Activated CD4-positive, alpha-beta T cell treated with anti-CD3 and anti-CD28 coated beads, Interleukin-2, amount 10 ng/mL, durations not matched to agents 7 days and 5 days (primary cell): ENCODE measurements at regions not wholly inside any gene's neighbourhood (a gene's known extent, or its start where the extent isn't known, plus 50 kb on each side); places are given as distances from the start of the nearest gene placed in this dataset.

Experiments used
- CTCF ChIA-PET: fragments of 350-600 bp; sonication (Branson Sonifier 250); formaldehyde crosslinking; loops from one replicate; lab custom pipeline; 2021; ENCODE audit warnings: antibody characterized with exemption; lab: Charles Lee
- POLR2A ChIA-PET: fragments of 350-600 bp; sonication (Branson Sonifier 250); formaldehyde crosslinking; loops from one replicate; lab custom pipeline; 2021; ENCODE audit warnings: antibody characterized with exemption; lab: Charles Lee
- DNase-seq: peaks from one replicate; pipeline ENCODE4 v3.0.0-alpha.2; 2020
- H3K27ac Mint-ChIP-seq: one replicate; pipeline ENCODE4 v1.8.0; 2021; ENCODE audit warnings: mild to moderate bottlenecking, moderate library complexity, mixed read lengths
- H3K27me3 Mint-ChIP-seq: one replicate; pipeline ENCODE4 v1.8.0; 2021; ENCODE audit warnings: mixed read lengths
- H3K36me3 Mint-ChIP-seq: one replicate; pipeline ENCODE4 v1.8.0; 2021; ENCODE audit warnings: low read depth, mixed read lengths
- H3K4me1 Mint-ChIP-seq: one replicate; pipeline ENCODE4 v1.8.0; 2021; ENCODE audit warnings: mixed read lengths
- H3K4me3 Mint-ChIP-seq: one replicate; pipeline ENCODE4 v1.8.0; 2021; ENCODE audit warnings: mild to moderate bottlenecking, moderate library complexity, mixed read lengths
- H3K9me3 Mint-ChIP-seq: one replicate; pipeline ENCODE4 v1.8.0; 2021; ENCODE audit warnings: mixed read lengths

DNA sequence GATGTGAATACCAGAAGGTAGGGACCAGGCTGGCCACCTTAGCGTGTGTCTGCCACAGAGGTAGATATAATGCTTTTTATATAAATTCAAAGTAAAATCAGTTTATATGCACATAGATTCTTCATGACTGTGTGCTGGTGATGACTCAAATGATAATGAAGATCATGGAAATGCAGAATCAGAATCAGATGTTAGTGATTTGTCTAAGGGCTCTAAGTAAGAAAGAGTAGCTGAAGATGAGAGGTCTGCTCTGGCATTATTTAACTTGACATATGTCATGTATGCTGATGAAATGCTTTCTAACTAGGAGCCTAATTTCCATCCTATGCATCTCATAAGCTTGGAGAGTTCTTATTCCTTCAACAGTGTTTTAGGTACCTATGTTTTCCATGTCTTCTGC lies 50.3 kb upstream of the DPH6 start:
- Mint-ChIP-seq H3K4me1 (no peaks in the 10 kb centered on the region), H3K9me3 (no peaks in the 10 kb centered on the region), H3K27ac (no peak overlapping the region), H3K27me3 (peaks cover 5% of the 10 kb centered on the region), H3K36me3 (no peaks in the 10 kb centered on the region), H3K4me3 (no peak overlapping the region)
- CTCF ChIA-PET: no interaction called here
- POLR2A ChIA-PET: no interaction called here
- DNase-seq: no peak

DNA sequence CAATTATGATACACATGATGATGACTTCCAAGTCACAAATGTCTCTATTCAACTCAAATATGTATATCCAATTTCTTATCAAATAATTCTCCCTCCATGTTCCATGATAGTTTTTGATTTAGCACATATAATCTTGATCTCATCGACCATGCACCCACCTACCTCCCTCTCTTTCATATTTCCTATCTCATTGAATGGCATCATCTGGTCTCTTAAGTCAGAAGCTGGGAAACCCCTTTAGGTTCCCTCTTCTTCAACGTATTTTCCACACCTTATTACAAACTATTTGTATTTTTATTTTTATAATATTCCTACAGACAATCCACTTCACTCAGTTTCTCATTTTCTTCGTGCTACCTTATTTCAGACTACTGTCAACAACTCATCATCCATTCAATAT lies 56.9 kb upstream of the DPH6 start:
- no peaks in the 10 kb centered on the region for H3K36me3 Mint-ChIP-seq
- POLR2A ChIA-PET: no interaction called here
- H3K4me1 Mint-ChIP-seq: no peaks in the 10 kb centered on the region

GRCh38 chr15:35603301-35603700 lies 57.3 kb upstream of the DPH6 start:
- ChIA-PET CTCF (no interaction called here), POLR2A (no interaction called here)
- Mint-ChIP-seq H3K4me3 (no peak overlapping the region), H3K9me3 (no peaks in the 10 kb centered on the region), H3K27me3 (no peaks in the 10 kb centered on the region), H3K36me3 (no peaks in the 10 kb centered on the region), H3K4me1 (no peaks in the 10 kb centered on the region), H3K27ac (no peak overlapping the region)
- DNase-seq: no peak

More for the DNA sequence above, 56.9 kb upstream of the DPH6 start:
- Mint-ChIP-seq H3K27me3 (no peaks in the 10 kb centered on the region), H3K9me3 (no peaks in the 10 kb centered on the region), H3K27ac (no peak overlapping the region), H3K4me3 (no peak overlapping the region)
- DNase-seq: no peak
- CTCF ChIA-PET: no interaction called here

DNA sequence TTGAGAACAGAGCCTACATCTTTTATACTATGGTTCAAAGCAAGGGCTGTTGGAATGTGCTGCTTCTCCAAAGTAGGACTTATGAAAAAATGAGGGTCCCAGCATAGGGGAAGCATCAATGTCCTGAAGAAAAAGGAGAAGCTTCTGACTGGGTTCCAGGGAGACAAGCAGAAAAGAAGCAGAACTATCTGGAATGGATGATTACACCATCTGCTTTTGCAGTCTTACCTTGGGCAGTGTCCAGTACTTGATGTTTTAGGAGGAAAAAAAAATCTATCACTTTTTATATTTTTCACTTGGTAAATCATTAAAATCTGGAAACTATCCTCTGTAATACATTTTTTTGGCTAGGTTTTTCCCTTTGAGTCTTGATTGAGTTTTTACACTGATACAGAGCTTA lies 57.9 kb upstream of the DPH6 start:
- CTCF ChIA-PET: no interaction called here
- no peak overlapping the region for H3K27ac Mint-ChIP-seq
- H3K4me3 Mint-ChIP-seq: no peak overlapping the region
- H3K9me3 Mint-ChIP-seq: no peaks in the 10 kb centered on the region
- no peaks in the 10 kb centered on the region for H3K27me3 Mint-ChIP-seq
- POLR2A ChIA-PET: no interaction called here
- no peaks in the 10 kb centered on the region for H3K4me1 Mint-ChIP-seq
- no peak for DNase-seq
- H3K36me3 Mint-ChIP-seq: no peaks in the 10 kb centered on the region

- CTCF ChIA-PET: interaction anchor here (0.7 kb wide), 1 partner anchor 12 kb away, joined by 3 read pairs; no protein-coding TSS in a partner anchor
- no peak for DNase-seq
- Mint-ChIP-seq H3K27ac (no peak overlapping the region), H3K4me1 (no peaks in the 10 kb centered on the region), H3K9me3 (no peaks in the 10 kb centered on the region), H3K27me3 (no peaks in the 10 kb centered on the region), H3K4me3 (no peak overlapping the region), H3K36me3 (no peaks in the 10 kb centered on the region)
- POLR2A ChIA-PET: no interaction called here
Observed at GRCh38 chr15:35605764-35606449, 59.9 kb upstream of the DPH6 start.

GRCh38 chr15:35606450-35606779 lies 60.5 kb upstream of the DPH6 start:
- Mint-ChIP-seq H3K27ac (no peak overlapping the region), H3K4me1 (no peaks in the 10 kb centered on the region), H3K27me3 (peaks cover 2% of the 10 kb centered on the region), H3K9me3 (no peaks in the 10 kb centered on the region), H3K36me3 (no peaks in the 10 kb centered on the region), H3K4me3 (no peak overlapping the region)
- DNase-seq: no peak
- POLR2A ChIA-PET: no interaction called here
- CTCF ChIA-PET: no interaction called here

DNA sequence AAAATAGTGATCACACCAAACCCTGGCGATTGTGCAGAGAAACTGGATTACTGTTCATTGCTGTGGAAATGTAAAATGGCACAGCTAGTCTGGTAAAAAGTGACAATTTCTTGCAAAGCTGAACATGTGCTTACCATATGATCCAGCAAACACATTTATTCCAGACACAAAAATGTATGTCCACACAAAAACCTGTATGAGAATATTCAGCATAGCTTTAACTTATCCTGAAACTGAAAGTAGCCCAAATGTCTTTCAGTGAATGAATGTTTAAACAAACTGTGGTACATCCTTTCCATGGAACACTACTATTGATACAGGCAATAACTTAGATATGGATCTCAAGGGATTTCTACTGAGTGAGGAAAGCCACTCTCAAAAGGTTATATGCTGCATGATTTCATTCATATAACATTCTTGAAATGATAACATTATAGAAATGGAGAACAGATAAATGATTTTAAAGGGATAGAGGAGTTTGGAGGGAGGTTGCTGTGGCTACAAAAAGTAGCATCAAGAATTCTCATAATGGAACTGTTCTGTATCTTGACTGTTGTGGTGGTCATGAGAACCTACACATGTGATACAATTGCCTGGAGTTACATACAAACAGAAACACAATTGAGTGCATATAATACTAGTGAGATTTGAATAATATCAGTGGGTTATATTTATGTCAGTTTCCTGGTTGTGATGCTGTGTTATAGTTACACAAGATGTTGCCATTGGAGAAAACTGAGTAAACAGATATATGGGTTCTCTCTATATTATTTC lies 70.7 kb upstream of the DPH6 start:
- Mint-ChIP-seq H3K4me3 (no peak overlapping the region), H3K4me1 (no peaks in the 10 kb centered on the region), H3K36me3 (no peaks in the 10 kb centered on the region), H3K9me3 (no peaks in the 10 kb centered on the region), H3K27ac (no peak overlapping the region), H3K27me3 (peaks cover 2% of the 10 kb centered on the region)
- ChIA-PET POLR2A (no interaction called here), CTCF (no interaction called here)
- no peak for DNase-seq

GRCh38 chr15:35618260-35619188 lies 72.6 kb upstream of the DPH6 start:
- POLR2A ChIA-PET: no interaction called here
- H3K4me3 Mint-ChIP-seq: no peak overlapping the region
- H3K27me3 Mint-ChIP-seq: peaks cover 2% of the 10 kb centered on the region
- no peaks in the 10 kb centered on the region for H3K4me1 Mint-ChIP-seq
- no peaks in the 10 kb centered on the region for H3K9me3 Mint-ChIP-seq
- H3K36me3 Mint-ChIP-seq: no peaks in the 10 kb centered on the region
- CTCF ChIA-PET: no interaction called here
- no peak overlapping the region for H3K27ac Mint-ChIP-seq
- no peak for DNase-seq

GRCh38 chr15:35622641-35623340 lies 76.8 kb upstream of the DPH6 start:
- no peaks in the 10 kb centered on the region for H3K4me1 Mint-ChIP-seq
- H3K9me3 Mint-ChIP-seq: no peaks in the 10 kb centered on the region
- H3K27ac Mint-ChIP-seq: no peak overlapping the region
- ChIA-PET CTCF (interaction anchor here (0.6 kb wide), 1 partner anchor 116 kb away, joined by 3 read pairs; no protein-coding TSS in a partner anchor), POLR2A (no interaction called here)
- no peaks in the 10 kb centered on the region for H3K36me3 Mint-ChIP-seq
- peaks cover 2% of the 10 kb centered on the region for H3K27me3 Mint-ChIP-seq
- no peak for DNase-seq
- no peak overlapping the region for H3K4me3 Mint-ChIP-seq

GRCh38 chr15:35624881-35625280 lies 78.9 kb upstream of the DPH6 start:
- no peaks in the 10 kb centered on the region for H3K9me3 Mint-ChIP-seq
- no peak for DNase-seq
- no peak overlapping the region for H3K4me3 Mint-ChIP-seq
- POLR2A ChIA-PET: no interaction called here
- CTCF ChIA-PET: no interaction called here
- peaks cover 7% of the 10 kb centered on the region for H3K27me3 Mint-ChIP-seq
- H3K27ac Mint-ChIP-seq: no peak overlapping the region
- H3K4me1 Mint-ChIP-seq: no peaks in the 10 kb centered on the region
- H3K36me3 Mint-ChIP-seq: no peaks in the 10 kb centered on the region

DNA sequence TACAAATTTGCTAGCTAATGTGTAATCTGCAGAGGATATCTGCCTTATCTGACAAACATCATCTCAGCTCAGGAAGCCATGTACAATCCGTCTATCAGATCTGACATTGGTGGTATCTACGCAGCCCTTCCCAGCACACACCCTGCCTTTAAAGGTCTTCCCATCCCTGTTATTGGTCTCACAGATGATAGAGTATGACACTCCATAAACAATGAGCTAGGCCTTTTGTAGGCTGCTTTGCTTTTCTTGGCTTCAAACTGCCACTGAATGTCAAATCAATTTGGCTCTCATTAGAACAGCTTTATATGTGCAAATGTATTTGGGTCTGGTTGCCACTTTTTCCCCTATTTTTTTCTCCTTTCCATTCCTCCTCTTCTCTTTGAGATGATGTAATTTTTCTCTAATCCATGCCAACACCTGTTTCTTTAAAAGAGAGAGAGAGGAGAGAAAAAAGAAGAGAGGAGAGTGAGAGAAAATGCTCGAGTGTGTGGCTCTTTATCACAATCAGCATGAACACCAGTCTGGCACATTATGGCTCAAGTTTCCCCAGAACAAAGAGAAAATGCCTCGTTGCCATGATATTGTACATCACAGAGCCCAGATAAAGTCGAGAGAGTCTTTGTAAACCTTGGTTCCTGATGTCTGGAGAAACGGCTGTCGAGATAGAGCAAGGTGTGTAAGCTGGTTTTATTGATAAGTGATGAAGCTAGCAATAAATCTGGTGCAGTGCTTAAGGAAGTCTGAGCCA lies 80.8 kb upstream of the DPH6 start:
- DNase-seq: no peak
- Mint-ChIP-seq H3K4me3 (no peak overlapping the region), H3K36me3 (no peaks in the 10 kb centered on the region), H3K9me3 (no peaks in the 10 kb centered on the region), H3K27ac (no peak overlapping the region), H3K4me1 (no peaks in the 10 kb centered on the region), H3K27me3 (peaks cover 4% of the 10 kb centered on the region)
- ChIA-PET POLR2A (interaction anchor here (0.5 kb wide), 1 partner anchor 71 kb away, joined by 3 read pairs; no protein-coding TSS in a partner anchor), CTCF (no interaction called here)

DNA sequence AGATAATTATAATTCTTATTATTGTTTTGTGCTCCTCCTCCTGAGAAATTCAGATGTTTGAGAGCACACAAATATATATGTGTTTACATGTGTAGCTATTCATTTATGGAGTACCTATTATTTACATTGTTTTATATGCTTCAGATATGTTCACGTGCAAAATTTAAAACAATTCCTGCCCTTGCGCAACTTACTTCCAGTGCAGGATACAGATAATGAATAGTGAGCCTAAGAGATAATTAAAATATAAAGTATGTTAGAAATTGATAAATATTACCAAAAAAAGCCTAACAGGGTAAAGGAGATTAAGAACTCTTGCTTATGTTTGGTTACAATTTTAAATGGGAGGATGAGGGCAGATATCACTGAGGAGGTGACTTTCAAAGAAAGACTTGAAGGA lies 81.7 kb upstream of the DPH6 start:
- H3K4me1 Mint-ChIP-seq: no peaks in the 10 kb centered on the region
- H3K27ac Mint-ChIP-seq: no peak overlapping the region
- CTCF ChIA-PET: no interaction called here
- POLR2A ChIA-PET: interaction anchor here (0.6 kb wide), 1 partner anchor 10 kb away, joined by 3 read pairs; no protein-coding TSS in a partner anchor
- no peak for DNase-seq
- H3K27me3 Mint-ChIP-seq: peaks cover 4% of the 10 kb centered on the region
- H3K36me3 Mint-ChIP-seq: no peaks in the 10 kb centered on the region
- H3K9me3 Mint-ChIP-seq: no peaks in the 10 kb centered on the region
- H3K4me3 Mint-ChIP-seq: no peak overlapping the region
